ENCODE measurements at regions not wholly inside any gene's neighbourhood (a gene's known extent, or its start where the extent isn't known, plus 50 kb on each side); places are given as distances from the start of the nearest gene placed in this dataset.

DNA sequence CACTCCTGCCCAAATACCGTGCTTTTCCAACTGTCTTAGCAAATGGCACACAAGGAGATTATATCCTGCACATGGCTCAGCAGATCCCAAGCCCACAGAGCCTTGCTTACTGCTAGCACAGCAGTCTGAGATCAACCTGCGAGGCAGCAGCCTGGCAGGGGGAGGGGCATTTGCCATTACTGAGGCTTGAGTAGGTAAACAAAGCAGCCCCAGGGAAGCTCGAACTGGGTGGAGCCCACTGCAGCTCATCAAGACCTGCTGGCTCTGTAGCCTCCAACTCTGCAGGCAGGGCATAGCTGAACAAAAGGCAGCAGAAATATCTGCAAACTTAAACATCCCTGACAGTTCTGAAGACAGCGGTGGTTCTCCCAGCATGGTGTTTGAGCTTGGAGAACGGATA lies 70.1 kb upstream of the PTBP2 start:
- H3K4me1 Mint-ChIP-seq (ENCODE audit: low read depth): no peaks in the 10 kb centered on the region
- H3K4me3 Mint-ChIP-seq: no peak overlapping the region
- H3K27ac ChIP-seq (ENCODE audit: low read depth in 1 of 2, low read length in 2 of 2): no peak overlapping the region
- no peak overlapping the region for H3K27ac Mint-ChIP-seq
- ATAC-seq (ENCODE audit: poor library complexity) (no peak), DNase-seq (no peak)
- no peaks in the 10 kb centered on the region for H3K36me3 Mint-ChIP-seq (ENCODE audit: low read depth)
- H3K4me3 ChIP-seq (ENCODE audit: low read length): no peak overlapping the region
- no peaks in the 10 kb centered on the region for H3K4me1 ChIP-seq (ENCODE audit: insufficient read depth, low read length)
- H3K9me3 Mint-ChIP-seq: peaks cover 8% of the 10 kb centered on the region
- TF ChIP-seq, protein P1, sequence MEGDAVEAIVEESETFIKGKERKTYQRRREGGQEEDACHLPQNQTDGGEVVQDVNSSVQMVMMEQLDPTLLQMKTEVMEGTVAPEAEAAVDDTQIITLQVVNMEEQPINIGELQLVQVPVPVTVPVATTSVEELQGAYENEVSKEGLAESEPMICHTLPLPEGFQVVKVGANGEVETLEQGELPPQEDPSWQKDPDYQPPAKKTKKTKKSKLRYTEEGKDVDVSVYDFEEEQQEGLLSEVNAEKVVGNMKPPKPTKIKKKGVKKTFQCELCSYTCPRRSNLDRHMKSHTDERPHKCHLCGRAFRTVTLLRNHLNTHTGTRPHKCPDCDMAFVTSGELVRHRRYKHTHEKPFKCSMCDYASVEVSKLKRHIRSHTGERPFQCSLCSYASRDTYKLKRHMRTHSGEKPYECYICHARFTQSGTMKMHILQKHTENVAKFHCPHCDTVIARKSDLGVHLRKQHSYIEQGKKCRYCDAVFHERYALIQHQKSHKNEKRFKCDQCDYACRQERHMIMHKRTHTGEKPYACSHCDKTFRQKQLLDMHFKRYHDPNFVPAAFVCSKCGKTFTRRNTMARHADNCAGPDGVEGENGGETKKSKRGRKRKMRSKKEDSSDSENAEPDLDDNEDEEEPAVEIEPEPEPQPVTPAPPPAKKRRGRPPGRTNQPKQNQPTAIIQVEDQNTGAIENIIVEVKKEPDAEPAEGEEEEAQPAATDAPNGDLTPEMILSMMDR (IDR thresholded peaks at IDR 0.05): no peak
- no peaks in the 10 kb centered on the region for H3K27me3 ChIP-seq (ENCODE audit: control insufficient read depth in 1 of 2, insufficient read depth in 2 of 2, low read length in 2 of 2)
- intact Hi-C loops (cut with DNase I, micrococcal nuclease): no loop called here
- H3K36me3 ChIP-seq (ENCODE audit: insufficient read depth, low read length): no peaks in the 10 kb centered on the region
- peaks cover 24% of the 10 kb centered on the region for H3K27me3 Mint-ChIP-seq
- ChIA-PET CTCF (no interaction called here), POLR2A (no interaction called here)
- peaks cover 0 to 7% of the 10 kb centered on the region in 2 experiments for H3K9me3 ChIP-seq (ENCODE audit: control insufficient read depth in 1 of 2, insufficient read depth in 1 of 2, low read length in 2 of 2)

DNA sequence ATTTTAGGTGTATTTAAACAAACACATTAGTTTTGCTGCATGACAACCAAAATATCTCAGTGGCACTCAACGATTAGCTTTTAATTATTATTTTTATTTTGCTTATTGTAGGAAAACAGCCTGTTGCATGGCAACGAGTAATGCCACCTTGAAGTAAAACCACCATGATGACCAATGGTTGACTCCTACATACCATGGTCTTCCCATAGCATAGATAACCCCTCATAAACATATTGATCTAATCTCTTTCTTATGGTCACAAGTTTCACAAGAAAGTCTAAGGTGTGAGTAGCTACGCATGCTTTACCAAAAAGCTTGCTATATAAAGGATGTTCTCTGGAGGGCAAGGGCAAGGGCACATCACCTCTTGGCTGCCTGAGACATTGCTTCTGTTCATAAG lies 61.5 kb upstream of the PTBP2 start:
- ChIA-PET CTCF (no interaction called here), POLR2A (no interaction called here)
- intact Hi-C loops (cut with DNase I, micrococcal nuclease): no loop called here
- H3K9me3 Mint-ChIP-seq: peaks cover 7% of the 10 kb centered on the region
- Histone ChIP-seq H3K9me3 (ENCODE audit: control insufficient read depth in 1 of 2, insufficient read depth in 1 of 2, low read length in 2 of 2) (peaks cover 0 to 4% of the 10 kb centered on the region in 2 experiments), H3K36me3 (ENCODE audit: insufficient read depth, low read length) (no peaks in the 10 kb centered on the region), H3K4me1 (ENCODE audit: insufficient read depth, low read length) (no peaks in the 10 kb centered on the region), H3K27ac (ENCODE audit: low read depth in 1 of 2, low read length in 2 of 2) (no peak overlapping the region), H3K4me3 (ENCODE audit: low read length) (no peak overlapping the region), H3K27me3 (ENCODE audit: control insufficient read depth in 1 of 2, insufficient read depth in 2 of 2, low read length in 2 of 2) (no peaks in the 10 kb centered on the region)
- no peaks in the 10 kb centered on the region for H3K27me3 Mint-ChIP-seq
- no peaks in the 10 kb centered on the region for H3K4me1 Mint-ChIP-seq (ENCODE audit: low read depth)
- TF ChIP-seq, protein P1 (IDR thresholded peaks at IDR 0.05): no peak
- DNase-seq (no peak), ATAC-seq (ENCODE audit: poor library complexity) (no peak)
- no peak overlapping the region for H3K4me3 Mint-ChIP-seq
- no peaks in the 10 kb centered on the region for H3K36me3 Mint-ChIP-seq (ENCODE audit: low read depth)
- no peak overlapping the region for H3K27ac Mint-ChIP-seq

DNA sequence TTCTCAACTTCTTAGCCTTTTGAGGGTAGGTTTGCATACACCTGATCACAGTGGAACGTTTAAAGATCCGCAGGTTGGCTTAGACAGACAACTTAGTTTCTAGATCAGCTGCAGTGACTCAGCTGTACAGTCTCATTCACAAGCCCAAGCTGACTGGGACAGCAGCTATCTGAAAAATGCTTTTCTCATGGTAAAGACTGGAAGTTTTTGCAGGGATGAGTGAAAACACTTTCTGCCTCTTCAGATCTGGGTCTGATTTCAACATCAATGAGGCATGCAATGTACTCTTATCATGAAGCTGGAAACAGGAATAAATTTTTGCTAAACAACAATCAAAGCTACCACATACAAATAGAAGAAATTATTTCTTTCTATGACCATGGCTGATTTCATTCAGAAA lies 61.1 kb upstream of the PTBP2 start:
- Histone ChIP-seq H3K9me3 (ENCODE audit: control insufficient read depth in 1 of 2, insufficient read depth in 1 of 2, low read length in 2 of 2) (peaks cover 0 to 4% of the 10 kb centered on the region in 2 experiments), H3K4me3 (ENCODE audit: low read length) (no peak overlapping the region), H3K36me3 (ENCODE audit: insufficient read depth, low read length) (no peaks in the 10 kb centered on the region), H3K27me3 (ENCODE audit: control insufficient read depth in 1 of 2, insufficient read depth in 2 of 2, low read length in 2 of 2) (no peaks in the 10 kb centered on the region), H3K27ac (ENCODE audit: low read depth in 1 of 2, low read length in 2 of 2) (no peak overlapping the region), H3K4me1 (ENCODE audit: insufficient read depth, low read length) (no peaks in the 10 kb centered on the region)
- Mint-ChIP-seq H3K36me3 (ENCODE audit: low read depth) (no peaks in the 10 kb centered on the region), H3K27ac (no peak overlapping the region), H3K4me3 (no peak overlapping the region), H3K27me3 (no peaks in the 10 kb centered on the region), H3K4me1 (ENCODE audit: low read depth) (no peaks in the 10 kb centered on the region), H3K9me3 (peaks cover 7% of the 10 kb centered on the region)
- TF ChIP-seq, protein P1 (IDR thresholded peaks at IDR 0.05): no peak
- intact Hi-C loops (cut with DNase I, micrococcal nuclease): no loop called here
- POLR2A ChIA-PET: no interaction called here
- no peak for DNase-seq
- ATAC-seq (ENCODE audit: poor library complexity): no peak
- CTCF ChIA-PET: no interaction called here
